H1 (cell line): ENCODE measurements at regions not wholly inside any gene's neighbourhood (a gene's known extent, or its start where the extent isn't known, plus 50 kb on each side); places are given as distances from the start of the nearest gene placed in this dataset.

Experiments used
- CTCF ChIA-PET: fragments of 300-600 bp; sonication (Branson Sonifier 250); formaldehyde crosslinking; loops from one replicate; lab custom pipeline; 2021; ENCODE audit not compliant: partially characterized antibody; lab: Charles Lee
- POLR2A ChIA-PET: fragments of 300-600 bp; sonication (Branson Sonifier 250); formaldehyde crosslinking; loops from one replicate; lab custom pipeline; 2021; ENCODE audit warnings: inconsistent platforms; ENCODE audit not compliant: partially characterized antibody; lab: Charles Lee
- DNase-seq, 2 experiments: peaks; one replicate each; pipeline versions ENCODE4 v3.0.0 to v3.0.0-alpha.2; 2010 to 2022; ENCODE audit warnings: low spot score in 2 of 2, low read depth in 1 of 2, mixed read lengths in 1 of 2
- FAIRE-seq: peaks from 2 replicates; lab custom pipeline; 2011; peaks lifted over from hg19 to GRCh38; lab: Jason Lieb, UNC
- H2AFZ ChIP-seq: 2 replicates; pipeline ENCODE4 v1.8.1; 2012; ENCODE audit warnings: low read length, inconsistent platforms
- H2AK5ac ChIP-seq: 2 replicates; pipeline ENCODE4 v1.6.1; 2013; ENCODE audit warnings: low read depth, low read length
- H2BK120ac ChIP-seq: replicated peaks from 2 replicates; pipeline ENCODE3; 2013; ENCODE audit warnings: low read depth, low read length, inconsistent platforms
- H2BK12ac ChIP-seq: 2 replicates; pipeline ENCODE4 v1.6.1; 2013; ENCODE audit warnings: low read depth, low read length
- H2BK15ac ChIP-seq: 2 replicates; pipeline ENCODE4 v1.6.1; 2013; ENCODE audit warnings: low read length
- H2BK20ac ChIP-seq: 2 replicates; pipeline ENCODE4 v1.6.1; 2013; ENCODE audit warnings: low read length
- H2BK5ac ChIP-seq: 2 replicates; pipeline ENCODE4 v1.6.1; 2013; ENCODE audit warnings: low read depth, low read length
- H3K14ac ChIP-seq: 2 replicates; pipeline ENCODE4 v1.6.1; 2013; ENCODE audit warnings: inconsistent platforms; ENCODE audit not compliant: insufficient read length
- H3K18ac ChIP-seq: 2 replicates; pipeline ENCODE4 v1.6.1; 2013; ENCODE audit warnings: low read length; ENCODE audit errors: extremely low read depth
- H3K23ac ChIP-seq: 2 replicates; pipeline ENCODE4 v1.6.1; 2013; ENCODE audit warnings: inconsistent platforms; ENCODE audit not compliant: insufficient read length
- H3K23me2 ChIP-seq: 2 replicates; pipeline ENCODE4 v1.6.1; 2013; ENCODE audit warnings: low read depth, low read length
- H3K27ac ChIP-seq: 2 replicates; pipeline ENCODE4 v1.6.1; 2011; ENCODE audit warnings: low read depth, low read length, inconsistent platforms
- H3K27me3 ChIP-seq, 4 experiments: replicated peaks in 1 of 4; 1 replicate in 1 of 4; 2 replicates in 3 of 4; pipeline versions ENCODE4 v1.6.1 to v1.8.1; 2011 to 2013; ENCODE audit warnings: low read length in 3 of 4, mild to moderate bottlenecking in 3 of 4, inconsistent platforms in 2 of 4, mixed read lengths in 2 of 4, moderate library complexity in 1 of 4; ENCODE audit not compliant: control insufficient read depth in 3 of 4, insufficient read depth in 3 of 4; ENCODE audit errors: extremely low read depth in 1 of 4
- H3K36me3 ChIP-seq, 4 experiments: 2 replicates each; pipeline versions ENCODE4 v1.6.1 to v1.8.1; 2011 to 2013; ENCODE audit warnings: mild to moderate bottlenecking in 4 of 4, low read length in 3 of 4, moderate library complexity in 2 of 4, control low read depth in 1 of 4, inconsistent platforms in 1 of 4; ENCODE audit not compliant: insufficient read depth in 4 of 4, control insufficient read depth in 2 of 4
- H3K4ac ChIP-seq: replicated peaks from 2 replicates; pipeline ENCODE3; 2013; ENCODE audit warnings: low read length, low read depth, mixed read lengths, inconsistent platforms; ENCODE audit not compliant: insufficient read length
- H3K4me1 ChIP-seq, 4 experiments: replicated peaks in 1 of 4; 1 replicate in 1 of 4; 2 replicates in 3 of 4; pipeline versions ENCODE4 v1.6.1 to v1.8.1; 2011 to 2013; ENCODE audit warnings: low read length in 3 of 4, inconsistent platforms in 2 of 4, mixed read lengths in 1 of 4; ENCODE audit not compliant: insufficient read depth in 4 of 4, control insufficient read depth in 3 of 4
- H3K4me2 ChIP-seq, 2 experiments: 2 replicates each; pipeline versions ENCODE4 v1.6.1 to v1.8.1; 2011 to 2013; ENCODE audit warnings: low read depth in 2 of 2, low read length in 2 of 2, control low read depth in 1 of 2, inconsistent platforms in 1 of 2, mild to moderate bottlenecking in 1 of 2; ENCODE audit not compliant: insufficient read depth in 1 of 2
- H3K4me3 ChIP-seq, 4 experiments: fragments of 200-600, 300-600 bp in 1 of 4; sonication (generic), shearing (Covaris generic), sonication (Bioruptor Twin) in 1 of 4; 2 replicates each; pipeline versions ENCODE4 v1.5.1 to v1.8.1; 2011 to 2016; ENCODE audit warnings: low read length in 4 of 4, low read depth in 3 of 4, control low read depth in 2 of 4, inconsistent platforms in 2 of 4, mild to moderate bottlenecking in 2 of 4, mixed read lengths in 1 of 4, moderate library complexity in 1 of 4; ENCODE audit not compliant: insufficient read depth in 2 of 4; ENCODE audit errors: extremely low read depth in 1 of 4
- H3K56ac ChIP-seq: replicated peaks from 2 replicates; pipeline ENCODE3; 2013; ENCODE audit warnings: low read depth, mild to moderate bottlenecking, mixed read lengths, low read length, inconsistent platforms; ENCODE audit not compliant: insufficient read length
- H3K79me1 ChIP-seq: 2 replicates; pipeline ENCODE4 v1.6.1; 2013; ENCODE audit warnings: low read depth, low read length, control low read depth
- H3K79me2 ChIP-seq, 2 experiments: 2 replicates each; pipeline versions ENCODE4 v1.6.1 to v1.8.1; 2012 to 2013; ENCODE audit warnings: low read length in 2 of 2, mild to moderate bottlenecking in 2 of 2, inconsistent platforms in 1 of 2; ENCODE audit not compliant: insufficient read depth in 2 of 2, control insufficient read depth in 1 of 2
- H3K9ac ChIP-seq, 4 experiments: replicated peaks in 1 of 4; 1 replicate in 1 of 4; 2 replicates in 3 of 4; pipeline versions ENCODE4 v1.6.1 to v1.8.1; 2011 to 2013; ENCODE audit warnings: low read depth in 3 of 4, low read length in 3 of 4, control low read depth in 2 of 4, mild to moderate bottlenecking in 2 of 4, moderate library complexity in 2 of 4, inconsistent platforms in 1 of 4; ENCODE audit errors: extremely low read depth in 1 of 4
- H3K9me3 ChIP-seq, 2 experiments: 2 replicates each; pipeline versions ENCODE4 v1.6.1 to v1.8.1; 2012 to 2013; ENCODE audit warnings: mild to moderate bottlenecking in 2 of 2, moderate library complexity in 2 of 2, control low read depth in 1 of 2, inconsistent platforms in 1 of 2, low read depth in 1 of 2, low read length in 1 of 2, mixed read lengths in 1 of 2; ENCODE audit not compliant: insufficient read depth in 2 of 2
- H4K20me1 ChIP-seq, 2 experiments: replicated peaks in 1 of 2; 2 replicates each; pipeline versions ENCODE3 to v1.8.1; 2011 to 2013; ENCODE audit warnings: inconsistent platforms in 2 of 2, low read length in 2 of 2, mild to moderate bottlenecking in 1 of 2; ENCODE audit not compliant: insufficient read depth in 2 of 2, control insufficient read depth in 1 of 2
- H4K5ac ChIP-seq: 2 replicates; pipeline ENCODE4 v1.6.1; 2013; ENCODE audit warnings: low read length, low read depth, mixed read lengths, inconsistent platforms; ENCODE audit not compliant: insufficient read length
- H4K8ac ChIP-seq: 2 replicates; pipeline ENCODE4 v1.8.0; 2013; ENCODE audit warnings: mild to moderate bottlenecking, moderate library complexity, low read length, inconsistent platforms; ENCODE audit not compliant: insufficient read depth; ENCODE audit errors: extremely low read depth
- H4K91ac ChIP-seq: replicated peaks from 2 replicates; pipeline ENCODE3; 2013; ENCODE audit warnings: low read length, mixed read lengths, inconsistent platforms; ENCODE audit not compliant: insufficient read length
- BCL11A ChIP-seq, 2 experiments: IDR thresholded peaks; one replicate each; pipeline ENCODE4 v1.6.1; 2011; ENCODE audit warnings: low read depth in 2 of 2, low read length in 2 of 2, mild to moderate bottlenecking in 2 of 2
- BRCA1 ChIP-seq: IDR thresholded peaks from 2 replicates; pipeline ENCODE4 v1.6.1; 2012; ENCODE audit warnings: low read depth, low read length, improper control_type of control experiment
- MAFK ChIP-seq: IDR thresholded peaks from 2 replicates; pipeline ENCODE4 v1.6.1; 2012; ENCODE audit warnings: low read depth, mild to moderate bottlenecking, improper control_type of control experiment, low read length
- PHF8 ChIP-seq: fragments of 200-600 bp; sonication (generic); conservative IDR thresholded peaks from 2 replicates; pipeline ENCODE4 v1.7.1; 2012; ENCODE audit warnings: low read depth, mild to moderate bottlenecking, inconsistent platforms, low read length, moderate library complexity
- RAD21 ChIP-seq, 2 experiments: IDR thresholded peaks in 1 of 2; conservative IDR thresholded peaks in 1 of 2; 2 replicates each; pipeline ENCODE4 v1.6.1; 2011; ENCODE audit warnings: low read depth in 2 of 2, low read length in 2 of 2, improper control_type of control experiment in 1 of 2, inconsistent platforms in 1 of 2, mild to moderate bottlenecking in 1 of 2, moderate library complexity in 1 of 2
- RXRA ChIP-seq: IDR thresholded peaks from 2 replicates; pipeline ENCODE4 v1.6.1; 2011; ENCODE audit warnings: low read depth, mild to moderate bottlenecking, low read length, moderate library complexity; ENCODE audit not compliant: insufficient read depth
- SIX5 ChIP-seq: IDR thresholded peaks from 2 replicates; pipeline ENCODE4 v1.6.1; 2011; ENCODE audit warnings: mild to moderate bottlenecking, low read depth, low read length
- WGBS, 2 experiments: shearing (Covaris generic) in 1 of 2; methylation state at CpG; one replicate each; pipeline versions ENCODE4 v1.1.6 to v1.1.7; 2013 to 2015; ENCODE audit warnings: low lambda C conversion rate in 2 of 2, mixed read lengths in 2 of 2, inconsistent platforms in 1 of 2, low coverage in 1 of 2, missing lambda C conversion rate in 1 of 2; ENCODE audit not compliant: insufficient replicate concordance in 2 of 2, insufficient coverage in 1 of 2, insufficient read length in 1 of 2; ENCODE audit errors: extremely low coverage in 1 of 2, missing lambda C conversion rate in 1 of 2; 5-methylcytosine and 5-hydroxymethylcytosine counted together

DNA sequence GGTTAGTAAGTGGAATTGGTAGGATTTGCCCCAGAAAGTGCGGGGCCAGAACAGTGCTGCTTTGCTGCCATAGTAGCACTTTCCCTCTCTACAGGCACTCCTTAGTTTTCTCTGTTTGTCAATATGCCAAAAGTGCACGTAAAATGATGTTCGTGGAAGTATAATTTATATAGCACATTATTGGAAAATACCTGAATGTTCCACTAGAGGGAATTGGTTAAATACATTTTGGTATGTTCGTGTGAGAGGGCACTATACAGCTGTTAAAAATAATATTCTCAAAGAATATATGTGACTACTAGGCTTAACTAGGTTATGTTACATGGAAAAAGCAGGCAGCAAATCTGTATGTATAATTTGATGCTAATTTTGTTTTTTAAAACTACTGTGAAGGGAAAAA is 184.0 kb upstream of the GDNF start:
- H3K9me3 ChIP-seq = no peaks in the 10 kb centered on the region
- H3K4me3 ChIP-seq = no peak overlapping the region
- DNase-seq = no peak
- no peak overlapping the region for H3K14ac ChIP-seq
- H3K36me3 ChIP-seq = no peaks in the 10 kb centered on the region
- H2BK120ac ChIP-seq = no peak overlapping the region
- H3K27ac ChIP-seq = no peak overlapping the region
- no peak for FAIRE-seq
- H3K27me3 ChIP-seq = no peaks in the 10 kb centered on the region
- H3K4me2 ChIP-seq = no peak overlapping the region
- H2BK20ac ChIP-seq = no peak overlapping the region
- H3K79me1 ChIP-seq = no peaks in the 10 kb centered on the region
- no peak overlapping the region for H4K91ac ChIP-seq
- H4K5ac ChIP-seq = no peak overlapping the region
- no peak overlapping the region for H2AFZ ChIP-seq
- POLR2A ChIA-PET = no interaction called here
- no peak overlapping the region for H2AK5ac ChIP-seq
- CTCF ChIA-PET = interaction anchor here (0.8 to 1.0 kb wide), 3 partner anchors 14 to 122 kb away, joined by 3 read pairs; no protein-coding TSS in a partner anchor
- no peak overlapping the region for H2BK15ac ChIP-seq
- no peak overlapping the region for H3K23ac ChIP-seq
- H3K79me2 ChIP-seq = no peaks in the 10 kb centered on the region
- no peak overlapping the region for H2BK12ac ChIP-seq
- H3K4me1 ChIP-seq = no peaks in the 10 kb centered on the region
- H3K9ac ChIP-seq = no peak overlapping the region
- H4K20me1 ChIP-seq = no peaks in the 10 kb centered on the region
- H2BK5ac ChIP-seq = no peak overlapping the region
- no peak overlapping the region for H4K8ac ChIP-seq
- H3K18ac ChIP-seq = no peak overlapping the region
- no peak overlapping the region for H3K56ac ChIP-seq
- H3K23me2 ChIP-seq = no peaks in the 10 kb centered on the region
- WGBS, 2 experiments = 74% methylated on average over 4 of the region's 4 CpGs; no CpG with 5 or more reads in 1 of the 2 experiments
- no peak overlapping the region for H3K4ac ChIP-seq
- TF ChIP-seq MAFK (no peak), BRCA1 (no peak), RAD21 (IDR thresholded peaks at IDR 0.05 in 1 of 2, conservative IDR thresholded peaks at IDR 0.05 in 1 of 2; ENCODE audit: low read depth in 2 of 2, low read length in 2 of 2) (no peak), BCL11A (IDR thresholded peaks at IDR 0.05; ENCODE audit: low read depth in 2 of 2, low read length in 2 of 2) (no peak), RXRA (no peak), PHF8 (no peak), SIX5 (no peak)
